Middle frontal gyrus (tissue), 1 donor: ENCODE measurements at regions not wholly inside any gene's neighbourhood (a gene's known extent, or its start where the extent isn't known, plus 50 kb on each side); places are given as distances from the start of the nearest gene placed in this dataset.
"Not testable (repeated sequence)": the region's sequence is repeated elsewhere in the genome, so short reads cannot be mapped to it uniquely, and the experiment has no call there.

ENCODE experiments used
- DNase-seq: peaks from one replicate; pipeline ENCODE4 v3.0.0-alpha.2; 2015; ENCODE audit warnings: low spot score; ENCODE audit errors: extremely low spot score

DNA sequence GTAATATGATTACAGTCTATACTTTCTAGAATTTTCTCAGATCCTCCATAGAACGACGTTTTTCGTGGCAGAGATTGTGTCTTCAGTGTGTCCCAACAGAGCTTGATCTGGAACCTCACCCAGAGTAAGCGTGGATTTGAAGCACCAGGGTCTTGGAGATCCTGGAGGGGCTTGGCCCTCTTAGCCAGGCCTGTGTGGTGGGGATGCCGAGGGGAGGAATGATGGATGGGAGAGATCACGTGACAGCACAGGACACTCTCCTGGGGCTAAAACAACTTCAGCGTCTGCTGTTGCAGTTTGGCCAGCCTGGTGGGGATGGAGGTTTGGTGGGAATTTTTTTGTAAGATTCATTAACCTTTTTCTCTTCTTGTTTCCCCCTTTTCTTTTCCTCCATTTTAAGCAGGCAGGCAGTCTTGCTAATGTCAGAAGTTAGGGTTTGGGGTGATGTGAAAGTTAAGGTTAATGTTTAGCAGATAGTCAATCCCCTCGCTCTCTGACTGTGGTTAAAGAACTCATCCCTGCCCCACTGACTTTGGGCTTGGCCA, 100.7 kb upstream of the SULF2 start:
- DNase-seq, result no peak

DNA sequence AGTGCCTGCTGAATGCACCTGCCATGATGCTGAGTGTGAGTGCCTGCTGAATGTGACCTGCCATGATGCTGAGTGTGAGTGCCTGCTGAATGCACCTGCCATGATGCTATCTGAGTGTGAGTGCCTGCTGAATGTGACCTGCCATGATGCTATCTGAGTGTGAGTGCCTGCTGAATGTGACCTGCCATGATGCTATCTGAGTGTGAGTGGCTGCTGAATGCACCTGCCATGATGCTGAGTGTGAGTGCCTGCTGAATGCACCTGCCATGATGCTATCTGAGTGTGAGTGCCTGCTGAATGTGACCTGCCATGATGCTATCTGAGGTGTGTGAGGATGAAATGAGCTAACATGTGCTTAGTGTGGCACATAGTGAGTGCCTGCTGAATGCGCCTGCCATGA, 98.7 kb upstream of the SULF2 start:
- DNase-seq, result not testable (repeated sequence)

DNA sequence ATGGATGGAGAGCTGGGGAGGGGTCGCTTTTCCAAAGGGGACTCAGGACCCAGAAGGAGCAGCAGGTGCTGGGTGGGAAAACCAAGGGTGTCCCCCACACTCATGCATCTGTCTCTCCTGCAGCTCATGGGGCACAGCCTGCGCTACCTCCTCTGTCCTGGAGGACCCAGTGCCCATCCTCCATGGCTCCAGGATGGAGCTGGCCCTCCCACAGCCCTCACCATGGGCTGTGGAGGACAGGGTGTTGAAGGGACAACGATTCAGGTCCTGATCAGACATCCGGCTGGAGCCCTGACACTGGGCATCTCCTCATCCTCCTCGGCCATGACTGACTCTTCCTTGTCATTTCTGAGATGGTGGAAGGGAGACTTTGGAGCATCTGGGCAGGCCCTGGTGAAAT, 97.9 kb upstream of the SULF2 start:
- no peak for DNase-seq

- DNase-seq, result no peak
These were observed 94.5 kb upstream of the SULF2 start for GRCh38 chr20:47879771-47880170.

DNA sequence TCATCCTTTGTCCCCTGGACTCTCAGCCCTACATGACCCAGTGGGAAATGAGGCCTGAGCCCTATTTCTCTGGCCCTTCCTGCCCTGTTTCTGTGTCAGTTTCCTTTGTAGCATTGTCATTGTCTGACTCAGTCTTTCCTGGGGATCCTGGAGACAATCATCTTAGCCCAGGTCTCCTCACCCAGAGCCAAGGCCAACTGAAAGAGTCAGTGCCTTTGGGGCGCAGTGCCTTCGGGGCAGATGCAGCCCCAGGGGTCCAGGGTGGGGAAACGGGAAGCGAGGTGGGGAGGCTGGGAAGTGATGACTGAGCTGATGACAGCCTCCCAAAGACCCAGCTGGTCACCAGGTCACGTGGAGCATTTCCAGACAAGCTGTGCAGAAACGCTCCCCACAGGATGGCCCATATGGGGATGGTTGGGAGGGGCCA, 93.3 kb upstream of the SULF2 start:
- no peak for DNase-seq

GRCh38 chr20:47876311-47877088, 91.2 kb upstream of the SULF2 start:
- DNase-seq, result no peak

DNA sequence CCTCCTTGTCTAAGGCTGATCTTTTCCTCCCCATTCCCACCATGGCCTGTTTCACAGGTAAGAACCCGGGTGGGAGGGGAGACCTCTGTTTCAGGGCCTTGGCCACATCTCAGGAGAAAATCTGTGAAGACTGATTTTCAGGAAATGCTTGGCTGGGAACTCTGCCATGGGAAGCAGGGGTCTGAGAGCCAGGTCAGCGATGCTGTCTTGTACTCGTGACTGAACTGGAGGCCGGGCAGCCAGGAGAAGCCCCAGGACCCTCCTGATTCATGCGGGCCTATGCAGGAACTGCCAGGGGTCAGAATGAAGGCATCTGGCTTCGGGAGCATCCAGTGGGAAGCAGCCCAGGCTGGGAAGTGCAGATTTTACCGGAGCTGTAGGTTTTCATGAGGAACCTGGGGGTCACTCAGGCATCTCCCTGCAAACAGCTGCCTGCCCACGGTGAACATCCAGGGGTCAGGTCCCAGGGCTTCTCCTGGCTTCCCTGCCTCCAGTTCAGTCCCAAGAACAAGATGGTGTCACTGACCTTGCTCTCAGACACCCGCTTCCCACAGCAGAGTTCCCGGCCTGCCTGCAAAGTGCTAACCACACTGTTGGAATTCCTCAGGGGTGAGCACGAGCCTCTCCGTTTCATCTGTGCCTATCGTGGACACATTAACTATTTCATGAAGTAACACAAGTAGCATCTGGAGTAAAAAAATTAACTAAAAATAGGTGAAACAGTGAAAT, 90.2 kb upstream of the SULF2 start:
- DNase-seq, result no peak

- no peak for DNase-seq
These were observed 87.1 kb upstream of the SULF2 start for GRCh38 chr20:47872341-47872740.

DNA sequence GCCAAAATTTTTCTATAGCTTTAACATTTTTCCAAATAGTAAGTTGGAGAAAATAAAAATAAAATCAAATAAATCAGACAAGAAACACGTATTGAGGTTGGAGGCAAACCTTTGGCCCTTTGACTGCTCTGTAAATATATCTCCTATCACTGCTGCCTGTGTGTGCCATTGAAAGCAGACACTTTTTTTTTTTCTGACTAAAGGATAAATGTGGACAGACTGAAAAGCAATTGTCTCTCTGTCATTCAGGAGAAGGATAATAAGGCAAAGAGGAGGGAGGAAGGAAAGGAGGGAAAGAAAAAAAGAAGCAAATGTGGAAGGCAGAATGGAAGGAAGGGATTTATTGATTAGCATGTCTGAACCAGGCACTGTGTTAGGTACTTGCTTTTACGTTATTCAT, 85.2 kb upstream of the SULF2 start:
- no peak for DNase-seq

DNA sequence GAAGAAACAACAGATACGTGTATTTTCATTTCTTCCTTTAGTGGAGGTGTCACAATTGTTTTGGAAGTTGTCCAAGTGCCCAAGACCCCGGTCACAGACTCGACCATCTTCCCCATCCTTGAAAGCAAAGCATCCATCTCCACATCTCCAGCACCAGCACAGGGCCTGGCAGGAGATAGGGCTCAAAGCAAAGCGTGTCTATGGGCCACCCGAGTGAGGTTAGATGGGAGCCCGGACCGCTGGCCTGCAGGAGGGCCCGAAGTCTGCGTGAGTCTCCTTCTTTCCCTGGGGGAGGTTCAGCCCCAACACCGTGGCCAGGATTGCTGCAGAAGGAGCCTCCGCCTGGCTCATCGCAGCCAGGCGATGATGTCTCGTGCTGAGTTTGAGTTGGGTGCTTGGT, 83.5 kb upstream of the SULF2 start:
- no peak for DNase-seq

DNA sequence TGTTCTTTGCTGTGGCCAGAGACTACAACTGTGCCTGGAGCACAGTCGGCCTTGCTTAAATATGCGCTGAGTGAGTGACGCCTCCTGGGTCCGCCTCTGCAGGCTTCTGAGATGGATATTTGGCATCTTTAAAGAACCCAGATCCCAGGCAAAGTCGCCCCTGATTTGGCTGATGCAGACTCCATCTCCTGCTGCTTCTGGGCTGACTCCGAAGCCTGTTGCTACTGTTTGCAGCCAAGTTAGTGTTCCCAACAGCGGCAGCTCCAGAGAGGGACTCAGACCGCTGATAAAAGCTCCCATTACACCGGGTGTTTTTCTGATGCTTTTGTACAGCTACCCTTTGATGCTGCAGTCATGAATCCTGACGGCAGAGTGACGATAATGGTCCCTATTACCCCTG, 83.0 kb upstream of the SULF2 start:
- DNase-seq, result no peak

DNA sequence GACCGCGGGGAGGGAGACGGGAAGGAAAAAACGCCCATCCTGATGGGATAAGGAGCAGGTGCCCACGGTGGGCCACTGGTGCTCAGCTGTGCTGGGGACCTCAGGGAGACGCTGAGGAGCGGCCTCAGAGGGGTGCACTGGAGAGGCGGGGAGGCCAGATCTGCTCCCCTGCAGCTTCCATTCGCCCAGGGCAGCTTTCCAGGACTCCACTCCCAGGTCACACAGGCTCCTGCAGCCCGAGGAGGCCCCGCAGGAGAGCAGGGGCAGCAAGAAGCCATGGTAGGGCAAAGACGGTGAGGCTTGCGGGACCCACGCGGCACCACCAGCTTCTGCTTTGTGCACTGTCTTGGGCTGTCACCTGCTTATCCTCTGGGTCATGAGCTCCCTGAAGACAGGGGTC, 82.5 kb upstream of the SULF2 start:
- no peak for DNase-seq

DNA sequence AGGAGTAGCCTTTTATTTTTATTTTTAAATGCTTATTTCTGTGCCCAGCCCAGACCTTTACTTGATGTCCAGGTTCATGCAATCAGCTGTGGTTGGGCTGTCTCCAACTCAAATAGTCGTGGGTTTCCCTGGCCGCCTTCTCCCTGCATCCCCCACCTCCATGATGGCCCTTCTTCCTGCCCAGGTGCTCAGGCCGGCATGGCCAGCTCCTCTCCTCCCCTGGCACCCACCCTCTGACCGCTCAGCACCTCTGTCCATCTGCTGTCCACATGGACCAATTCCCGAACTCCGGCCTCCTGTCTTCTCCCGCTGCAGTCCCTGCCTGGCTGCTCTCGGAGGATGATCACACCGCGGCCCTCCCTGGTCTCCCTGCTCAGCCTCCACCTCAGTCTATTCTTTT, 81.2 kb upstream of the SULF2 start:
- no peak for DNase-seq

DNA sequence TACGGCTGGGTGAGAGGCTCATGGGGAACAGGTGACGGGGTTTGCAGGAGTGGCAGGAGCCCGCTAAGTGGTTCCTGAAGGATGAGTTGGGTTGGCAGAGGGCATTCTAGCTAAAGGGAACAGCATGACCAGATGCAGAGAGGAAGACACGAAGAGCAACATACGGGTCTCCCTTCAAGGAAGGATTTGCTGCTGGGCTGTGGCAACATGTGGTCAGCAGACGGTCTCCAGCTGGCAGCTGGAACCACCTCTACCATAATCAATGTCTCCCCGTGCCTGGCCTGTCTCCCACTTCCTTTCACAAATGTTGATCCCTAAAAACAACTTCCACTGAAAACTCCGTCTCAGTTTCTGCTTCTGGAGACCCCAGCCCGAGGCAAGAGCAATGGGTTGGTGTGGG, 80.6 kb upstream of the SULF2 start:
- no peak for DNase-seq

DNA sequence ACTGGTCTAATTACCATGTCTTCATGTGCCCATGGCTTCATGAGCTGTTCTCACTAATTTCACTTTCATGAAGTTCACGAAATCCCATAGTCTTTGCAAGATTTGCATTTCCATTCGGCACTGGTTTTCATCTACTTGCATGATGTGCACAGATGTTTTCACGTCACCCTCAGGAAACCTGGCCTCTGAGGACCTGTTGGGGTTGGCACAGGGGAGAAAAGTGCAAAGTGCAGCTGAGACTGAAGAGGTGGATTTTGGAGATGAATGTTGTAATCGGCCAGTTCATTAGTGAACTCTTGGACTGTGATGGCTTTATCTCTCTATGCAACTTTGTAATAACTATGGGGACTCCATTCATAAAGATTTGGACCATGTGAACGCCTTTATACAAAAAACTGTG, 80.2 kb upstream of the SULF2 start:
- DNase-seq, result no peak

- DNase-seq, result no peak
These were observed 78.7 kb upstream of the SULF2 start for GRCh38 chr20:47863981-47864380.

GRCh38 chr20:47863315-47863965, 78.2 kb upstream of the SULF2 start:
- DNase-seq, result no peak

GRCh38 chr20:47862574-47863240, 77.4 kb upstream of the SULF2 start:
- DNase-seq, result no peak

- no peak for DNase-seq
These were observed 75.8 kb upstream of the SULF2 start for GRCh38 chr20:47861116-47861515.

DNA sequence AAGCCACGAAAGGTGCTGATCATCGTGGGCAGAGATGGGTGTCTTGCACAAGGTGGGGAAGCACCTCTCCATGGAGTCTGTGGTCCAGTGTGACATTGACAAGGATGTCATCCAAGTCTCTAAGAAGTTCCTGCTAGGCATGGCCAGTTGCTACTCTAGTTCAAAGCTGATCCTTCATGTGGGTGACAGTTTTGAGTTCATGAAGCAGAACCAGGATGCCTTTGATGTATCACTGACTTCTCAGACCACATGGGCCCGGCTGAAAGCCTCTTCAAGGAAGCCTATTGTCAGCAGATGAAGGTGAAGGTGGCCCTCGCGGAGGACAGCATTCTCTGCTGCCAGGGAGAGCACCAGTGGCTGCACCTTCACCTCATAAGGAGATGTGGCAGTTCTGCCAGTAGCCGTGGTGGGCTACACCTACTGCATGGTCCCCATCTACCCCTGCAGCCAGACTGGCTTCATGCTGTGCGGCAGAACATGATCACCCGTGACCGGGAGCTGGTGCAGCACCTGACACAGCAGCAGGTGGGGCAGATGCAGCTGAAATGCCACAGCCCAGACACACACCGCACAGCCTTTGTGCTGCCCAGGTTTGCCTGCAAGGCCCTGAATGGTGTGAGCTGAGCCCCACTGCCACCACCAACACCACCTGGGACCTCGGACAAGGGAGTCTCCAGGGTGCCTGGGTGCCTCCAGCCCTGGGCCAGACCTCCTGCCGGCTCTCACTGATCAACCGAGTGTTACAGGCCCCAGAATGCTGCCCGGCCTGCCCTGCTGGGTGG, 75.0 kb upstream of the SULF2 start:
- no peak for DNase-seq

- no peak for DNase-seq
These were observed 74.0 kb upstream of the SULF2 start for GRCh38 chr20:47859278-47859677.
